Activated CD4-positive, alpha-beta T cell treated with anti-CD3 and anti-CD28 coated beads, Interleukin-2, Interleukin-6, amounts not matched to agents 100 ng/mL and 50 ng/mL, durations not matched to agents 16 hours and 8 hours (primary cell): ENCODE measurements at regions not wholly inside any gene's neighbourhood (a gene's known extent, or its start where the extent isn't known, plus 50 kb on each side); places are given as distances from the start of the nearest gene placed in this dataset.

Source experiments
- DNase-seq: peaks from one replicate; pipeline ENCODE4 v3.0.0-alpha.2; 2020

- DNase-seq, result no peak
These were observed 126.8 kb upstream of the PSMD7 start for GRCh38 chr16:74169687-74170376.

- no peak for DNase-seq
These were observed 127.5 kb upstream of the PSMD7 start for GRCh38 chr16:74169066-74169465.

- no peak for DNase-seq
These were observed 128.2 kb upstream of the PSMD7 start for GRCh38 chr16:74168445-74168844.

GRCh38 chr16:74166456-74166855, 130.2 kb upstream of the PSMD7 start:
- DNase-seq, result no peak

GRCh38 chr16:74165566-74166080, 131.0 kb upstream of the PSMD7 start:
- DNase-seq, result no peak

GRCh38 chr16:74160759-74161158, 135.9 kb upstream of the PSMD7 start:
- no peak for DNase-seq

- no peak for DNase-seq
These were observed 142.8 kb upstream of the PSMD7 start for GRCh38 chr16:74153773-74154172.

- DNase-seq, result no peak
These were observed 150.0 kb upstream of the PSMD7 start for GRCh38 chr16:74146643-74147042.

GRCh38 chr16:74143171-74143570, 153.4 kb upstream of the PSMD7 start:
- DNase-seq, result no peak

GRCh38 chr16:74141015-74141414, 155.6 kb upstream of the PSMD7 start:
- no peak for DNase-seq

- no peak for DNase-seq
These were observed 156.1 kb upstream of the PSMD7 start for GRCh38 chr16:74140557-74140956.

GRCh38 chr16:74123826-74124225, 172.8 kb upstream of the PSMD7 start:
- no peak for DNase-seq

- no peak for DNase-seq
These were observed 173.4 kb upstream of the PSMD7 start for GRCh38 chr16:74123195-74123594.

GRCh38 chr16:74117798-74118197, 178.8 kb upstream of the PSMD7 start:
- DNase-seq, result no peak

GRCh38 chr16:74113545-74113944, 183.1 kb upstream of the PSMD7 start:
- no peak for DNase-seq

- no peak for DNase-seq
These were observed 185.1 kb upstream of the PSMD7 start for GRCh38 chr16:74111456-74111982.

- DNase-seq, result peak; percentile 60
These were observed 188.6 kb upstream of the PSMD7 start for GRCh38 chr16:74107795-74108610.

- DNase-seq, result no peak
These were observed 192.6 kb upstream of the PSMD7 start for GRCh38 chr16:74104022-74104421.

- DNase-seq, result no peak
These were observed 195.1 kb upstream of the PSMD7 start for GRCh38 chr16:74101379-74102137.

GRCh38 chr16:74100395-74101326, 196.0 kb upstream of the PSMD7 start:
- no peak for DNase-seq

GRCh38 chr16:74099530-74099929, 197.1 kb upstream of the PSMD7 start:
- DNase-seq, result no peak

GRCh38 chr16:74094962-74095361, 201.7 kb upstream of the PSMD7 start:
- no peak for DNase-seq
